Neural progenitor cell (in vitro differentiated cells): ENCODE measurements at regions not wholly inside any gene's neighbourhood (a gene's known extent, or its start where the extent isn't known, plus 50 kb on each side); places are given as distances from the start of the nearest gene placed in this dataset.

Source experiments
- DNase-seq: peaks from one replicate; pipeline ENCODE4 v3.0.0-alpha.2; 2016; ENCODE audit warnings: low spot score
- H2AFZ ChIP-seq: fragments of 200-600 bp; sonication (generic); replicated peaks from 2 replicates; pipeline ENCODE4 v1.6.1; 2016; ENCODE audit warnings: antibody characterized with exemption
- H3F3A ChIP-seq: fragments of 200-600 bp; sonication (generic); 2 replicates; pipeline ENCODE4 v1.6.1; 2016; ENCODE audit warnings: antibody characterized with exemption, low read depth
- H3K27ac ChIP-seq: fragments of 200-600 bp; sonication (generic); 2 replicates; pipeline ENCODE4 v1.5.1; 2016; ENCODE audit warnings: mild to moderate bottlenecking
- H3K27me3 ChIP-seq: fragments of 200-600 bp; sonication (generic); 2 replicates; pipeline ENCODE4 v1.6.1; 2016; ENCODE audit warnings: mild to moderate bottlenecking, moderate library complexity
- H3K36me3 ChIP-seq: fragments of 200-600 bp; sonication (generic); 2 replicates; pipeline ENCODE4 v1.5.1; 2016
- H3K4me1 ChIP-seq: fragments of 200-600 bp; sonication (generic); 2 replicates; pipeline ENCODE4 v1.6.1; 2016; ENCODE audit warnings: mixed run types
- H3K4me2 ChIP-seq: fragments of 200-600 bp; sonication (generic); 2 replicates; pipeline ENCODE4 v1.6.1; 2016
- H3K4me3 ChIP-seq: fragments of 200-600 bp; sonication (generic); 2 replicates; pipeline ENCODE4 v1.5.1; 2016
- H3K79me2 ChIP-seq: fragments of 200-600 bp; sonication (generic); 2 replicates; pipeline ENCODE4 v1.6.1; 2016; ENCODE audit warnings: low read depth
- H3K9ac ChIP-seq: fragments of 200-600 bp; sonication (generic); 2 replicates; pipeline ENCODE4 v1.6.1; 2016
- H3K9me3 ChIP-seq: fragments of 200-600 bp; sonication (generic); 2 replicates; pipeline ENCODE4 v1.5.1; 2016; ENCODE audit warnings: low read depth
- H4K20me1 ChIP-seq: fragments of 200-600 bp; sonication (generic); 2 replicates; pipeline ENCODE4 v1.6.1; 2016; ENCODE audit warnings: low read depth
- H3K27ac Mint-ChIP-seq: 3 replicates; pipeline ENCODE4 v1.8.0; 2021; ENCODE audit warnings: mixed read lengths
- H3K27me3 Mint-ChIP-seq: 2 replicates; pipeline ENCODE4 v1.8.0; 2022; ENCODE audit warnings: low read depth, mild to moderate bottlenecking, inconsistent platforms, moderate library complexity, mixed read lengths; ENCODE audit not compliant: insufficient read depth
- H3K36me3 Mint-ChIP-seq: 3 replicates; pipeline ENCODE4 v1.8.0; 2021; ENCODE audit warnings: mixed read lengths
- H3K4me1 Mint-ChIP-seq: 3 replicates; pipeline ENCODE4 v1.8.0; 2021; ENCODE audit warnings: mixed read lengths
- H3K4me3 Mint-ChIP-seq: 3 replicates; pipeline ENCODE4 v1.8.0; 2021; ENCODE audit warnings: mild to moderate bottlenecking, moderate library complexity, mixed read lengths
- H3K9me3 Mint-ChIP-seq: 3 replicates; pipeline ENCODE4 v1.8.0; 2020; ENCODE audit warnings: mixed read lengths
- EZH2 ChIP-seq: fragments of 200-600 bp; sonication (generic); IDR thresholded peaks from 2 replicates; pipeline ENCODE4 v1.6.1; 2017; ENCODE audit warnings: antibody characterized with exemption, mild to moderate bottlenecking, moderate library complexity
- EZH2phosphoT487 ChIP-seq: fragments of 200-600 bp; sonication (generic); IDR thresholded peaks from 2 replicates; pipeline ENCODE4 v1.6.1; 2017; ENCODE audit warnings: antibody characterized with exemption
- TF ChIP-seq, protein P1 (sequence below): fragments of 200-600 bp; sonication (generic); IDR thresholded peaks from 2 replicates; pipeline ENCODE4 v1.5.1; 2017; ENCODE audit warnings: antibody characterized with exemption, mild to moderate bottlenecking

DNA sequence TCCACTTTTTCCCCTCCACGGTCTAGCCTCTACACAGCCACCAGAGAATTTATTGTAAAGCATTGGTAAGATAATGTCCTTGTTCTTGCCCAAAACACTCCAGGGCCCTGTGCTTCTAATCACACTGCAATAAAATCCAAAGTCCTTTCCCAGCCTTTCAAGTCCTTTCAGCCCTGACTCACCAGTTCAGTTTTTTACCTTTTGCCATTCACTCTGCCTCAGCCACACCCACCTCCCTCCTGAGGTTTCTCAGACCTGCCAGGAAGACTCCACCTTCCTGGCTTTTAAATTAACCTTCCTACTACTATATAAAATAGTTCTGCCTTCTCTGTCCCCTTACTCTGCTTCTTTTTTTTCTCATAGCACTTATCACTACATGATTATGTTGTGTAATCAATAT lies 91.0 kb upstream of the ARHGAP32 start:
- DNase-seq = no peak
- Histone ChIP-seq H3K9me3 (no peaks in the 10 kb centered on the region), H3F3A (peaks cover 4% of the 10 kb centered on the region), H3K9ac (no peak overlapping the region), H3K79me2 (peaks cover 5% of the 10 kb centered on the region), H3K4me2 (no peak overlapping the region), H3K36me3 (no peaks in the 10 kb centered on the region), H3K27me3 (peaks cover 23% of the 10 kb centered on the region), H2AFZ (no peak overlapping the region), H3K4me1 (peaks cover 17% of the 10 kb centered on the region), H4K20me1 (peaks cover 4% of the 10 kb centered on the region), H3K4me3 (no peak overlapping the region), H3K27ac (no peak overlapping the region)
- Mint-ChIP-seq H3K4me3 (peak overlapping the region; percentile 2), H3K9me3 (no peaks in the 10 kb centered on the region), H3K36me3 (no peaks in the 10 kb centered on the region), H3K27me3 (peaks cover 2% of the 10 kb centered on the region), H3K4me1 (peaks cover 62% of the 10 kb centered on the region), H3K27ac (no peak overlapping the region)
- TF ChIP-seq EZH2 = no peak
- TF ChIP-seq EZH2phosphoT487 = no peak
- TF ChIP-seq, protein P1, sequence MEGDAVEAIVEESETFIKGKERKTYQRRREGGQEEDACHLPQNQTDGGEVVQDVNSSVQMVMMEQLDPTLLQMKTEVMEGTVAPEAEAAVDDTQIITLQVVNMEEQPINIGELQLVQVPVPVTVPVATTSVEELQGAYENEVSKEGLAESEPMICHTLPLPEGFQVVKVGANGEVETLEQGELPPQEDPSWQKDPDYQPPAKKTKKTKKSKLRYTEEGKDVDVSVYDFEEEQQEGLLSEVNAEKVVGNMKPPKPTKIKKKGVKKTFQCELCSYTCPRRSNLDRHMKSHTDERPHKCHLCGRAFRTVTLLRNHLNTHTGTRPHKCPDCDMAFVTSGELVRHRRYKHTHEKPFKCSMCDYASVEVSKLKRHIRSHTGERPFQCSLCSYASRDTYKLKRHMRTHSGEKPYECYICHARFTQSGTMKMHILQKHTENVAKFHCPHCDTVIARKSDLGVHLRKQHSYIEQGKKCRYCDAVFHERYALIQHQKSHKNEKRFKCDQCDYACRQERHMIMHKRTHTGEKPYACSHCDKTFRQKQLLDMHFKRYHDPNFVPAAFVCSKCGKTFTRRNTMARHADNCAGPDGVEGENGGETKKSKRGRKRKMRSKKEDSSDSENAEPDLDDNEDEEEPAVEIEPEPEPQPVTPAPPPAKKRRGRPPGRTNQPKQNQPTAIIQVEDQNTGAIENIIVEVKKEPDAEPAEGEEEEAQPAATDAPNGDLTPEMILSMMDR = no peak

DNA sequence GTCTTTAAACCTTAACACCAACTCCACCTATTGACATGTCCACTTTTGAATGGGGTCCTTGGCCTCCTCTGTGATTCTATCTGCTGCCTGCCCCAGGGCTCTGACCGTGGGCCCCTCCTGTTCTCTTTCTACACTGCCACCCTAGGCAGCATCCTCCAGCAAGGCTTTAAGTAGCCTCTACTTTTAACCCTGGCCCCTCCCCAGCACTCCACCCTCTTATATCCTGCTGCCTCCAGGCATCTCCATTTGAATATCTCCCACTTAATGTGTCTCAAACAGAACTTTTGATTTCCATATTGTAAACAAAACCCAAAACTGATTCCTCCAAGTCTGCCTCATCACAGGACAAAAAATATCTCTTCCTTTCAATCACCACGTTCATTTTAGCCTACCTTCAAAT lies 90.5 kb upstream of the ARHGAP32 start:
- Histone ChIP-seq H3K9ac (no peak overlapping the region), H3F3A (peaks cover 4% of the 10 kb centered on the region), H3K79me2 (peaks cover 10% of the 10 kb centered on the region), H2AFZ (no peak overlapping the region), H3K4me1 (peaks cover 21% of the 10 kb centered on the region), H3K27me3 (peaks cover 27% of the 10 kb centered on the region), H3K9me3 (no peaks in the 10 kb centered on the region), H3K4me2 (no peak overlapping the region), H3K36me3 (no peaks in the 10 kb centered on the region), H4K20me1 (peaks cover 9% of the 10 kb centered on the region), H3K4me3 (no peak overlapping the region), H3K27ac (no peak overlapping the region)
- H3K4me1 Mint-ChIP-seq = peaks cover 67% of the 10 kb centered on the region
- no peak overlapping the region for H3K4me3 Mint-ChIP-seq
- no peaks in the 10 kb centered on the region for H3K9me3 Mint-ChIP-seq
- no peaks in the 10 kb centered on the region for H3K36me3 Mint-ChIP-seq
- TF ChIP-seq EZH2phosphoT487 = no peak
- TF ChIP-seq, protein P1 = no peak
- TF ChIP-seq EZH2 = no peak
- peaks cover 2% of the 10 kb centered on the region for H3K27me3 Mint-ChIP-seq
- H3K27ac Mint-ChIP-seq = no peak overlapping the region
- no peak for DNase-seq

DNA sequence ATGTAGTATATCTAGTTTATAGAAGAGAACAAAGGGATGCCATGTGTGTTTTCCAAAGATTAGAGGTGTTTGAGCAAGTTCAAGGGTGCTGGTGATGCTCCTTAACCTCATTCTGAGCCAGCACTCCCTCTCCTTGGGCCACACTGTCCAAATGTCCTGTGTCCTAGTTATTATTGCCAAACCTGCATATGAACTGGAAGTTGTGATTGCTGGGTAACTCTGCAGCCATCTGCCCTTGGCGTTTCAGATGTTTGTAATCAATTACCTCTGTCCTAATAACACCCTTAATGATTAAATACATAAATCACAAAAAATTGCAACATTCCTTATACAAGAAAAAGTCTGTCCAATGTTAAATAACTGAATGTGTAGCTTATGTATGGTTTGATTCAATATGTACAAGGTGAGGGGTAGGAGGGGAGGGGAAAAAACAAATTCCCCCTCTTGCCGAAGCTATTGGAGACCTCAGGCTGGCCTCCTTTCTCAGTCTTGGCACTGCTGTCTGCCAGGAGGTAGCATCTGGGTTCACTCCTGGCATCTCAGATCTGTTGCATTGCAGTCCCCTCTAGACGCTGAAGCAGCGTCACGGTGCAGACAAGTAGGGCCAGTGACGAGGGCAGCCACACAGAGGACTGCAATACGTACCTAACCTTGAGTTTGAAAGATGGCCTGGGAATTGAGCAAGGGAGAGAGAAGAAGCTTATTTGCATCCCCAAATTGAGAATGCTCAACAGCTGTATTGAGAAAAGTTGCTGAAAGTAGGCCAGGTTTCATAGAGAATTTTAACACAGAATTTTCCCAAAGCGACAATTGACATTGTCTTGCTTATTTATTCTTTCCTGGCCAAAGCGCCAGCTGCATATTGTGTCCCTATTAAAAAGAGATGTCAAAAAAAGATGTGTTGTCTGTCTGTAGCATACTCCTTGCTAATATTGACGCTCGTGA lies 89.6 kb upstream of the ARHGAP32 start:
- peaks cover 68% of the 10 kb centered on the region for H3K4me1 Mint-ChIP-seq
- no peak overlapping the region for H3K4me3 Mint-ChIP-seq

More for the DNA sequence above, 89.6 kb upstream of the ARHGAP32 start:
- no peak overlapping the region for H2AFZ ChIP-seq
- H3K27me3 ChIP-seq = peaks cover 27% of the 10 kb centered on the region
- Mint-ChIP-seq H3K27ac (no peak overlapping the region), H3K36me3 (no peaks in the 10 kb centered on the region), H3K9me3 (no peaks in the 10 kb centered on the region), H3K27me3 (peaks cover 2% of the 10 kb centered on the region)
- H3K4me2 ChIP-seq = no peak overlapping the region
- TF ChIP-seq, protein P1 = no peak
- no peak for TF ChIP-seq EZH2
- no peak for TF ChIP-seq EZH2phosphoT487
- no peak overlapping the region for H3K9ac ChIP-seq
- H3F3A ChIP-seq = peaks cover 4% of the 10 kb centered on the region
- H3K27ac ChIP-seq = no peak overlapping the region
- H3K9me3 ChIP-seq = no peaks in the 10 kb centered on the region
- H3K4me1 ChIP-seq = peaks cover 15% of the 10 kb centered on the region
- no peak for DNase-seq
- no peak overlapping the region for H3K4me3 ChIP-seq
- peaks cover 18% of the 10 kb centered on the region for H4K20me1 ChIP-seq
- H3K36me3 ChIP-seq = no peaks in the 10 kb centered on the region
- peaks cover 19% of the 10 kb centered on the region for H3K79me2 ChIP-seq
